ENCODE measurements at regions not wholly inside any gene's neighbourhood (a gene's known extent, or its start where the extent isn't known, plus 50 kb on each side); places are given as distances from the start of the nearest gene placed in this dataset.

GRCh38 chr1:4016351-4017130, 116.5 kb upstream of the C1orf174 start:
- no peak for DNase-seq (ENCODE audit: low read depth in 4 of 4, low spot score in 1 of 4)

GRCh38 chr1:4017636-4018365, 117.7 kb upstream of the C1orf174 start:
- DNase-seq (ENCODE audit: low read depth in 4 of 4, low spot score in 1 of 4) = no peak

GRCh38 chr1:4018466-4019146, 118.5 kb upstream of the C1orf174 start:
- DNase-seq (ENCODE audit: low read depth in 4 of 4, low spot score in 1 of 4) = no peak

- DNase-seq (ENCODE audit: low read depth in 4 of 4, low spot score in 1 of 4) = no peak
Observed at GRCh38 chr1:4019147-4019521, 119.1 kb upstream of the C1orf174 start.

GRCh38 chr1:4019606-4020331, 119.7 kb upstream of the C1orf174 start:
- DNase-seq (ENCODE audit: low read depth in 4 of 4, low spot score in 1 of 4) = no peak

- no peak for DNase-seq (ENCODE audit: low read depth in 4 of 4, low spot score in 1 of 4)
Observed at GRCh38 chr1:4020449-4020848, 120.4 kb upstream of the C1orf174 start.

- DNase-seq (ENCODE audit: low read depth in 4 of 4, low spot score in 1 of 4) = no peak
Observed at GRCh38 chr1:4021136-4021973, 121.3 kb upstream of the C1orf174 start.

GRCh38 chr1:4021974-4022268, 121.8 kb upstream of the C1orf174 start:
- no peak for DNase-seq (ENCODE audit: low read depth in 4 of 4, low spot score in 1 of 4)

- DNase-seq (ENCODE audit: low read depth in 4 of 4, low spot score in 1 of 4) = no peak
Observed at GRCh38 chr1:4022715-4023114, 122.6 kb upstream of the C1orf174 start.

- DNase-seq (ENCODE audit: low read depth in 4 of 4, low spot score in 1 of 4) = no peak
Observed at GRCh38 chr1:4023678-4024077, 123.6 kb upstream of the C1orf174 start.

GRCh38 chr1:4024811-4025210, 124.7 kb upstream of the C1orf174 start:
- no peak for DNase-seq (ENCODE audit: low read depth in 4 of 4, low spot score in 1 of 4)

- no peak for DNase-seq (ENCODE audit: low read depth in 4 of 4, low spot score in 1 of 4)
Observed at GRCh38 chr1:4025752-4026151, 125.7 kb upstream of the C1orf174 start.

GRCh38 chr1:4027008-4027407, 126.9 kb upstream of the C1orf174 start:
- no peak for DNase-seq (ENCODE audit: low read depth in 4 of 4, low spot score in 1 of 4)

GRCh38 chr1:4027492-4028138, 127.5 kb upstream of the C1orf174 start:
- no peak for DNase-seq (ENCODE audit: low read depth in 4 of 4, low spot score in 1 of 4)

GRCh38 chr1:4028139-4028501, 128.0 kb upstream of the C1orf174 start:
- no peak for DNase-seq (ENCODE audit: low read depth in 4 of 4, low spot score in 1 of 4)

- DNase-seq (ENCODE audit: low read depth in 4 of 4, low spot score in 1 of 4) = no peak
Observed at GRCh38 chr1:4029376-4029775, 129.3 kb upstream of the C1orf174 start.

- no peak for DNase-seq (ENCODE audit: low read depth in 4 of 4, low spot score in 1 of 4)
Observed at GRCh38 chr1:4032571-4032970, 132.5 kb upstream of the C1orf174 start.

GRCh38 chr1:4033129-4033676, 133.1 kb upstream of the C1orf174 start:
- no peak for DNase-seq (ENCODE audit: low read depth in 4 of 4, low spot score in 1 of 4)

- no peak for DNase-seq (ENCODE audit: low read depth in 4 of 4, low spot score in 1 of 4)
Observed at GRCh38 chr1:4033713-4034112, 133.6 kb upstream of the C1orf174 start.

GRCh38 chr1:4034318-4034887, 134.3 kb upstream of the C1orf174 start:
- DNase-seq (ENCODE audit: low read depth in 4 of 4, low spot score in 1 of 4) = no peak
